NAMALWA (cell line): ENCODE measurements at regions not wholly inside any gene's neighbourhood (a gene's known extent, or its start where the extent isn't known, plus 50 kb on each side); places are given as distances from the start of the nearest gene placed in this dataset.

ENCODE experiments used
- DNase-seq: peaks from one replicate; pipeline ENCODE4 v3.0.0-alpha.2; 2015; ENCODE audit warnings: low spot score

DNA sequence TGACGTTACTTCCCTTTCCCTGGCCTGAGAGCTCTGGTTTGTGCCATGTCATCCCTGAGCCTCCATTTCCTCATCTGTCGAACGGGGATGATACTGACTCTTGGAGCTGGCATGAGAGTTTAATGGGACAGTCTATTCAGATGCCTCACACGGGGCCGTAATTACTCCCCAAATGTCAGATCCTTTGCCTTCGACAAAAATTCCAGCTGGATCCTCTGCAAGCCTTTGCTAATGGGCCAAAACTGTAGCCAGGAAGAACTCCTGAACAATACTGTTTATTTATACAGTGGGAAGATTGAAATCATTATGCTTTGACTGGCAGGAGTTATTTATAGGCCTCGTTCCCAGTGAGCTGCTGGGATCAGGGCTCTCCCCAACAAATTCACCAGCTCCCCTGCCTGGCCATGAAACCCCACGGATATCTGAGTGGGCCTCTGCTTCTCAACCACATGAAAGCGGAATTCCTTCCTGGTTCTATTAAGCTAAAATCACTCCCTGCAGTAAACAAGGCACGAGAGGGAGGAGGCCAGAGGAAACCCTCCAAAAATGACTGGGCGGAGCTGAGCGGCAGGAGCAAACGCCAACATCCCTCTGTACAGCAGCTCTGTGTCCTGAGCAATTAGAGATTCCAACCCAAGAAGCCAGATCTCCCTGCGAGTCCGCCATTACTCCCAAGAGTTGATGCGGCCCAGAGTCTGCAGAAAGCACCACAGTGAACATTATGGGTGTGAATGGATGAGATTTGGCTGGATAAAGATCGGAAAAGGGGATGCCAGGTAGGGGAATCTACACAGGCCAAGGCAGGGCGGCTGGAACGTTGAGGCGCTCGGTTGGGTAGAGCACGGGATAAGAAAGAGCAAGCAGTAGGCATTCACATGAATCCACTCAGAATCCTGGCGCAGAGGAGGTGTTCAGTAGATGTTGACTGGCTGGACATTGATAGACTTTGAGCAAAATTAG lies 326.1 kb downstream of the BCL11B start:
- DNase-seq, result no peak

DNA sequence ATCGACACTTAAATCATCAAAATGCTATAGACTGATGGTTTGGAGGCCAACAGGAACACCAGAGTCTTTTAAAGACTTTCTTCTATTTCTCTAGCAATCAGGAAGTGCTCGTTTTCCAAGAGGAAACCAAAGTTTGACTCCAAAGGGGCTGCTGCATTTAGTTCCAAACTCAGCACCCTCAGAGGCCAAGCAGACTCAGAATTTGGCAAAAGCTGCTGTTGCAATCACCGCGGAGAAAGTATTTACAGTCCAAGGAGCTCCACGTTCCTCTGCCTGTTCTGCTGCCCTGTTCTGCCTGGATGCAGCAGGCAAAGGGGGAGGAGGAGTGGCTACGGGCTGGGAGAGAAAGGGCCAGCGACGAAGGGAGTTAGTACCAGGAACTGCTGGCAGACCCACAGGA lies 325.1 kb downstream of the BCL11B start:
- DNase-seq, result no peak

DNA sequence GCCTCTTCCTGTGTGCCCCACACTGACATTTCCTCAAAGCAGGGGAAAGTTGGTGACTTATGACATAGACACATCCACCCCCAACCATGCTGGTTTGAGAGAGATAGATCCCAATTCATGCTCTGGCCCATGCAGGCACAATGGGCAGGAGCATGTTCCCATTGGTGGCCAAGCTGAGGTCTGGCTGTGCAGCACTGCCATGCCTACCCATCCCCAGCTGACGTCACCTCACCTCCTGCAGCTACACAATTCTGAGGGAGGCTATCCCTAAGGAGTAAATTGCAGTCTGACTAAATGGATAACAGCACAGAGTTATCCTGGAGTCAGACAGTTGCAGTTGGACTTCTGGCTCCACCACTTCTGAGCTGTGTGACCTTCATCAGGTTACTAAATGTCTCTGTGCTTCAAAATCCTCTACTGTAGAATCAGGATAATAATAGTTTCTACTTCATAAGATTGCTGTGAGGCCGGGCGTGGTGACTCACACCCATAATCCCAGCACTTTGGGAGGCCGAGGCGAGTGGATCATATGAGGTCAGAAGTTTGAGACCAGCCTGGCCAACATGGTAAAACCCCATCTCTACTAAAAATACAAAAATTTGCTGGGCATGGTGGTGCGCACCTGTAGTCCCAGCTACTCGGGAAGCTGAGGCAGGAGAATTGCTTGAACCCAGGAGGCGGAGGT lies 323.9 kb downstream of the BCL11B start:
- no peak for DNase-seq

DNA sequence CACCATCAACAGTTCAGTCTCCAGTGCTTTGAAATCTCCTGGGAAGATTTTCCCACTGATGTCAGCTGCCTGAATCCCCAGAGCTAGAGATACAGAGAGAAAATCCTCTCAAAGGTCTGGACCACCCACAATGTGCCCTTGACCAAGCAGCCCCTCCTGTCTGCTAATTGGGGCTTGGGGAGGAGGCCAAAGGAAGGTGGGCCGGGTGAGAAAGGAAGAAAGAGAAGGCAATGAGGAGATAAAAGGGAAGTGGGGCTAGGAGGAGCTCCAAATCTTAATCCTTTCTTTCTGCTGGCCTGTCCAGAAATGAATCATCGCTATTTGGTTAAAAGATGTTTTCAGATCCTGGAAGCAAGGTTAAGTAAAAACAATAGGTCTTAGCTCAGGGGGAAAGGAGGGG lies 322.9 kb downstream of the BCL11B start:
- DNase-seq, result no peak

DNA sequence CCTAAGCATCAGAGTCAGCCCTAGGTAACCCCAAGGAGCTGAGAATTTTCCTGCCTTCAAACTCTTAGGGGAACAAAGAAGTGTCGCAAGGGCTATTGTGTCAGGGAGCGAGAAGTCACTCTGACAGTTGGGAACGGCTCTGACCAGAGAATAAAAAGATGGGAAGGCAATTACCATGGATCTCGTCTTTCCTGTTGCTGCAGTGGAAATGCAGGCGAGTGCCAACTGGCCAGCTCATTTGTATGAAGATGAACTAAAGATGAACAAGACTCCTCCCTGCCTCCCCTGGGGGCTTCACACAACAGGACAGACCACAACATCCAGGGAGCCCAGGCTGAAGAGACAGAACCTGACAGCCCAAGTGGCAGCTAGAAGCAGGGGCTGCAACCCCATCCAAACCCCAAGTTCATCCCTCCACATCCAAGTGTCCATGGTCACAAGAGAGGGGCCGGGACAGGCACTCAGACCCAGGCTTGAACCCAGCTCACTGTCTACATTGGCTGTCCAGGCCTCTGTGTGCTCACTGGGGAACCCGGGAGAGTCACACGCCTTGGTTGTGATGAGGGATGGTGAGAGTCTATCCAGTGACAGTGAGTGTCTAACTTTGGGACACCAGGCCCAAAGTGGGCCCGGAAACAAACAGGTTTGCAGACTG lies 322.4 kb downstream of the BCL11B start:
- no peak for DNase-seq

DNA sequence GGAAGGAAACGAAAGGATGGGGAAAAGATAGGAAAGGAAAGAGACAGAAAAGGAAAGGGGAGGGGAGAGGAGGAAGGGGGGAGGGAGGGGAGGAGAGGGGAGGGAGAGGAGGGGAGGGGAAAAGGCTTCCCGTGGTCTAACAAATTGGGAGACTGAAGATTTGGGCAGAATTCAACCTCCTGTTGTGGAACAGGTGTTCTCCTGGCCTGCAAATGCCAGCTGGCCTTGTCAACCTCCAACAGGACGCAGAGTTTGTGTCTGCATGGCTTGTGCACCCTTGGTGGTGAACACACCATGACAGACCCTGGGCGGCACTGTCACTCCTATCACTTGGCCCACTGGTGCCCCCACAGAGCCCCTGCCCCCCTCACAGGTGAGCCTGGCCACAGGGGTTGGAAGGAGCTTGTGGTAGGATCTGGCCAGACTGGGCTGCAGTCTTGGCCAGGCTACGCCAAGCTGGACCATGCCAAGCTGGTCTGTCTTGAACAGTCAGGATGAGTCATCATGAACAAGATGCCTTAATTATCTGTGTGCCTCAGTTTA lies 321.6 kb downstream of the BCL11B start:
- no peak for DNase-seq

DNA sequence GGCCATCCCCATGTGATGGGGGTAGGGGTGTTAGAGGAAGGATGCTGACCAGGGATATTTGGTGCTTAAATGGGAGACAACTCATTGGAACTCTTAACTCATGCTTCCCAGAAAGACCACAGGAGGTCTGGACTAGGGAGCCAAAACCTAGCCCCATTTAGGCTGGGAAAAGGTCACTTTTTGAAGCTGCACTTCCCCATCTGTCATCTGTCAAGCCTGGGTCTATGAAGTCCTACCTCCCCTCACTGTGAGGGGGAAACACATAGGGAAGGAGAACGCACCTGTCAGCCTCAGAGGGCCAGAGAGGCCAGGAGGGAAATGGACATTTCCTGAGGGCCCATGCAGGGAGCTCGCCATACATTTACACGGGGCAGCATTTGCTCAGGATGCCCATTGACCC lies 321.0 kb downstream of the BCL11B start:
- no peak for DNase-seq

DNA sequence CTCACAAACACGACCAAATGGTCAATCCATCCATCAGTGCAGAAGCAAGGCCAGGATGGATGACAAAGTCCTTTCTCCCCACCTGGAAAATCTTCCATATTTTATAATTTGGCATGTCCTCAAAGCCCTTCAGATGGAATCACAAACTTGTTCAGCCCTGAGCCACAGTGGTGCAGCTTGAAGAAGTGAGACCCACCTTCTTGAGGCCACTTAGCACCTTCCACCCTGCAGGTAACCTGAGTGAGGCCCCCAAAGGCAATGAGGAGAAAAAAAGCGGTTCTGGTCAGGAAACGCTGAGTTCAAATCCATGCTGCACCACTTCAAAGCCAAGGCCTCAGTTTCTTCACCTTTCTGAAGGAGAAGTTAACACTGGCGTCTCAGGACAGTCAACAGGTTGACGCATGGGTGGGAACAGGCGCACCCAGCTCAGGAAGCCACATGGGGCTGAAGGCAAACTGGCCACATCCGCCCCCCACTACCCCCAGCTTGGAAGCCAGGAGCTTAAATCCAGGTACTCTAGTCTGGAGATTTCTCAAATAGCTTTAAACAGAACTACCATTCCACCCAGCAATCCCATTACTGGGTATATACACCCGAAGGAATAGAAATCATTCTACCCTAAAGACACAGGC lies 320.4 kb downstream of the BCL11B start:
- no peak for DNase-seq

DNA sequence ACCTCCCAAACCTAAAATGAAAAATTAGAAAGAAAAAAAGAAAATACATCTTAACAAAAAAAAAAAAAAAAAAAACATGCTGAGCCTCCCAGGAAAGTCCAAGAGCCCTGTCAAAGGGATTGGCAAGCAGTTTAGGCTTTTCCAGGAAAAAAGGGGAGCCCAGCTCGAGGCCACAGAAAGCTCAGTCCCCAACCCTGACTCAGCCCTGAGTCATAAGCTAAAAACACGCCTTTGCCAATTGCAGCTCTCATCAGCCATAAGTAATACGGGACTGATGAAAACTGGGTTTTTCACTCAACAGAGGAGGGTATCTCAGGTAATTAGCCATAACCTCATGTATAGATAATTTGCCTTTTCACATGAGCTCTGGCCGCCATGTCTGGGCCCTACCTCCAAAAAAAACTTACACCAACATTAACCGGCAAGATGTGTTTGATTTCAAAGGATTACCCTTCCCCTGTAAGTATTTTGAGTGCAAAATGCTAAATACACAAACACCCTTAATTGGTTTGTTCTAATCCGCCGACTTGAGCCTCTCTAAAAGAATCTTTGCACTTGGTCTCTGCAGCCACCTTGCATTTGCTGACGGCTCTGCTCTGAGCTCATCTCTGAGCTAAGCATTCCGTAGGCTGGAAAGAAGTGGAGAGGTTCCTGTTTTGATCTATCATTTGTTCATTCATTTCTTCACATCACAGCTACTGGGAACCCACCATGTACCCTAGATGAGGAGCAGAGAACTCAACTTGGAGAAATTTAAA lies 319.2 kb downstream of the BCL11B start:
- no peak for DNase-seq

DNA sequence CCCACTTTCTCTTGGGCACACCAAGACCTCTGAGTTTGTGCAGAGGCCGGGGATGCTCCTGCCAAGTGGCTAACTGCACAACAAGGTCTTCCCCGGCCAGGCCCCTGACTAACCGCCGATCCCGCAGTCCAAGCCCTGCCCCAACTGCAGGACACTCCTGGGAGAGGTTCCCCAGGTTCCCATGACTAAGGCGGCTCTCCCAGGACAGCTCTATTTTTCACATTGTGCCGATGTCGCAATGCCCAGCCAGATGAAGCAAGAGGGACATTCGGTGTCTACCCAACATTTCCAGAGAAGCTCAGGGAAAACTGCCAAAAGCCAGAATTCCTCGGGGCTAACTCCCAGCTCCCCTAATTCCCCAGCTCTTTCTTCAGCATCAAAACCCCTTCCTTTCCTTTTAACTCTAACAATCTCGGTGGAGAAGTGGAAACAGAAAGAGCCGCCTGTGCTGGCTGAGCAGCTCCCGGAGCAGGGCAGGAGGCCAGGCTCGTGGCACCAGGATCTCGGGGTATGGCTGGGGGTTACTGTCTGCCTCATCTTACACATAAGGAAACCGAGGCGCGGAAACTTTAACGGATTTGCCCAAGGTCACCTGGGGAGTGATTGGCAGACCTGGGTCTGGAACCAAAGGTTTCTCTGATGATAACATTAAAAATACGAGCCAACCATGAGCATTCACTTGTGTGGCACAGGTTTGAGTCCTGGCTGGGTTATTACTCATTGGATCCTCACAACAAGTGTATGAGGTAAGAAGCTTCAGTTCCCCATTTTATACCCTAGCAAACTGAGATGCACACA lies 318.2 kb downstream of the BCL11B start:
- no peak for DNase-seq

DNA sequence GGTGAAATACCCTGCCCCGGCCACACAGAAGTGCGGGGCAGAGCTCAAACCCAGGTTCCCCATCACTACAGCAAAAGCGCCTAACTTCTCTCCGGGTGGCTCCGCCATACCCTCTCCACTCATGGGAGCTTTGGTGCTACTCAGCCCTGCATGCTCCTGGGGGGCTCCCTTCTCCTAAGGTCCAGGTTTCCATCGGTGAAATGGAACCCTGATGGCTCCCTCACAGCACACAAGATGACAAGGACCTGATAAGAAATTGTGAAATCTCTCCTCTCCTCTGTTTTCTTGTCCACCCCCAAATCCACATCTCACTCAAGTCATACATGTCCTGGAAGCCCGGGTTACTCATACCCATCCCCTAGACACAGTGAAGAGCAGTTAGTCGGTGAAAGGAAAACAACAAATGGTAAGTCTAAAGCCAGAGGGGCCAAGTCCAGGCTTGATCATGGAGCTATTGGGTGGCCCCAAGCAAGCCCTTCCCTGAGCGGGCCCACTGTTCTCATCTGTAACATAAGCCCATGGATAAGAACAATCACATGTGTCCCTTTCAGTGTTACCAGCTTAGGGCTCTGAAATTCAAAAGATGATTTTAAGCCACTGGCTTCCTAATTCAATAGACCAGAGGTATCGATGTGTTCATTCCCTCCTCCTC lies 317.5 kb downstream of the BCL11B start:
- no peak for DNase-seq

DNA sequence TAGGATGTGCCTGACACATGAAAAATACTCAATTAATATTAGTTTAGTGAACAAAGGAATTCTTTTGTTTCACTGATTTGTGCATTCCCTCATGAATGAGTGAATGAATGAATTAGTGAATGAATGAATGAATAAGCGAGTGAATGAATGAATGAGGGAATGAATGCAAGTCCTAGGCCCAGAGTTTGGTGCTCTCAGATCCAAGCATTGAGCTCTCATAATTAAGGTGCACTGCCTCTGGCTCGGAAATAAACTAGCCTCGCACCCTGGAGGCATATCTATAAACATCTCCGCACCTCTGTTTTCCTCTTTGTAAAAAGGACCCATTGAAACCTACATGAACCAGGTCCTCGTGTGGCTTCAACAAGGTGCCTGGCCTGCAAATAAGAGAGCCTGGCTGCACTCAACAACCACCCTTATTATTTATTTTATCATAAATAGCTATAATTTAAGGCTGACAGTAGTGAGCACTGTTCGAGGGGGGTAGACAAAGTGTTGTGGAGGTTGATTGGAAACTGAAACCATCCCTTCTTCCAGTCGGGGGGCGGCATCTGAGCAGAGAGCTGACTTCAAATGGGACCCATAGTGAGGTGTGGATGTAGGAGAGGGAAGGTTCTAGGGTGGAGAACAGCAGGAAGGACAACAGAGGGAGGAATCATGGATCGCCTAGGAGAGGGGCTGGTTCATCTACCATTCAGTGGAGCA lies 316.8 kb downstream of the BCL11B start:
- no peak for DNase-seq

DNA sequence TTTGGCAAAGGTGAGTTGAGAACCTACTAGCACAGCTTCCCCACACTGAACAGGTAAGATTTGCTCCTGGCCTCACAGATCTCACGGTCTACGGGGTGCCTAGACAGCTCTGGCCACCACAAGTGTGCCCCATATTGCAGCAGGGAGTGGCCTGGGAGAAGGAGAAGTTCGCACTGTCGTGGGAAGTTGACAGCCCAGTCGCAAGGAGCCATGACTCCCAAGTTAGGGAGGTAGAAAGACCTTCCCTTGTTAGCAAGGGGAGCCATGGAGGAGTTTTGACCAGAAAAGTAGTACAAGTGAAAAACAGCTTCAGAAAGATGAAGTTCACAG lies 316.3 kb downstream of the BCL11B start:
- DNase-seq, result no peak

DNA sequence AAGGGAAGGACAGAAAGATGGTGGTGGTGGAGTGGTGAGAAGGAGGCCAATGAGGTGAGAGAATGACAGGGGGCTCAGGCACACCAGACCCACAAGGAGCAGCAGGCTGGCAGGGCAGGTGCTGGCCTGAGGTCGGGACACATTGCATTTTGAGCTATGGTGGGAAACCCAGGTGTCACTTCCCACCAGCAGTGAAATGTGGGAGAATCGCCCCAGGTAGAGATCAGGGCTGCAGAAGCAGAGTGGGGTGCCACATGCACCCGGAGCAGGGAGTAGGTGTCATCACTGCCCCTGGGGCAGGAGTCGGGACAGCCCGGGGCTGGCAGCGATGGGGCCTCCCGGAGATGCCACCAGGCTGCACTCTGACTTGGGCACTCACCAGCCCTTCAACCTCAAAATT lies 315.8 kb downstream of the BCL11B start:
- DNase-seq, result no peak

DNA sequence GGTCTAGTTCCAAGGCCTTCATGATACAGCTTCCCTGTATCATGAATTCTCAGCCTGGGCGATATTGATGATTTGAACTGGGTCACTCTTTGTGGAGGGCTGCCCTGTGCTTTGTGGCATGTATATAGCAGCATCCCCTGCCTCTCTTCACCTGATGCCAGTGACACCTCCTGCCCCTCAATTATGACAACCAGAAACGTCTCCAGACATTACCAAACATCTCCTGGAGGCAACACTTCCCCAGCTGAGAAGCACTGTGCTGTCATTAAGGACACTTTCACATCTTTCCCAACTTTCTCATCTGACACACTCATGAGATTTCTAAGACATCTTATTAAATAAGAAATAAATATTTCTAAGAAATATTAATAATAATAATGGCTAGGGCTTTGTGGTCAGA lies 315.3 kb downstream of the BCL11B start:
- no peak for DNase-seq

DNA sequence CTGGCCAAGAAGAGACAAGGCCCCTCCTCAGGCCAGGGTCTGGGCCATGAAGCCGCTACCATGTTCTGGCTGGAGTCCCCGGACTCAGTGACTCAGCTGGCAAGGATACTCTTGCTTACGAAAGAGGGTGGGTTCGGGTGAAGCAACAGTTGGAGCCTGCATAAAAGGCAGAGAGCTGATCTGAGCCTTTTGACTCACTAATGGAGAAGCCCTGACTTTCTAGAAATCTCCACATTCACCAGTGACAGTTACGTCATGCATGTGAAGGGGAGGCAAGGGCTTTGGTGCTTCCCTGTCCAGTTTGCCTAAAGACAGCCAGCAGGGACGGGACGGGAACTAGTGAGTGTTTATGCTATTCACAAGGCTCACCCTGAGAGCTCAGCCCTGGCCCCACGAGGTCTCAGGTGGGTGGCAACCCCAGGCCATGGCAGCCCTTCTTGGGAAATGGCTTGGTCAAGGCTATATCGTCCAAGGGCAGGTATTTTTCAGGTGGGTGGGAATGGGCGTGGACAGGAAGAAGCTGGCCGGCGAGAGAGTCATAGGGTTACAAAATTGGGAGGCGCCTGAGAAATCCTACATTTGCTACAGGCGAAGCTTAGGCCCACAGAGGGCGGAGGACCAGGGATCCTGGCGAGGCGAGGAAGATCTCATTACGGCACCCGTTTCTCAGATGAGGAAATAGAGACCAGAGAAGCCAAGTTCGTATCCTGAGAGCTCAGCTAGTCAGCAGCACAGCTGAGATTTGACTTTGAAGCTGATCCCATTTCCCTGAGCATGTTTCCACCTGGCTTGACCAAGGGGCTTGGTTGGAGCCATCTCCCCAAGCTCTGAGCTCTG lies 314.6 kb downstream of the BCL11B start:
- no peak for DNase-seq

DNA sequence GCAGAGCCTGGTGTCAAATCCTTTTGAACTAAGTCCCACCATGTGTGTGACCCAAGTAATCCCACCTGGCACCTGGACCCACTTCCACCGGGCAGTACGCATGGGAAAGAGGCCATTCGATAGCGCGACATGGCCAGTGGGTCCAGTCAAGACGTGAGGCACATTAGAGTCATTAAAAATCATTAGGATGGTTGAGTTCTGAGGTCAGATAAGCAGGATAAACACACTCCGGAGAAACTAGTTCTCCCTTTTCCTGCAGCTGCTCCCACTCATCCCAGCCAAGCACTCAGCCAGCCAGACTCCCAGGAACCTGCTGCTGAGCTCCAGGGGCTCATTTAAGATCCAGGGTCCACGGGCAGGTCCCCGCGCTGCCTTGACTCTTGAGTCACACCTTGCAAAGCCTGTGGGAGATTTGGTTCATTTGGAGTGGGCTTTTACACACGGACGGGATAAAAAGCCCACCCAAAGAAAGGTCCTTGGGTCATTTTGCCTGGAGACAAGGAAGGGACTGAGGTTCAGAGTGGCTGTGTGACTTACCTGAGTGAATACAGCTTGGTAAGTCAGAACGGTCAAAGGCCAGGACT lies 313.9 kb downstream of the BCL11B start:
- DNase-seq, result no peak

DNA sequence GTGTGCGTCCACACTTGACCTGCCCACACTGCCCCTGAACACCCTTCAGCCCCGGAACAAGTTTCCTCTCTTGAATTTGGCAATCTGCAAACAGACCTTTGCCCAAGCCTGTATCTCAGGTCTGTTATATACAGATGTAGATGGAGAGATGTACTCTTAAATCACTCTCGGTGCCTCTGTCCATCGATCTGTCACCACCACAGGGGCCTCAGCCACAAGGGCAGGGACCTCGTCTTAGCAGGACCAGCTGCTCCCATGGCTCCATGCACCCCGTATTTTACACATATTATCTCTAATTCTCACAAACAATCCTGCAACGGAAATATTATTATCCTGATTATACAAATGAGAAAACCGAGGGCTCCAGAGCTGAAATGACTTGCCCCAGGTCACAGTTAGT lies 313.4 kb downstream of the BCL11B start:
- DNase-seq, result no peak
